Mesendoderm (in vitro differentiated cells): ENCODE measurements at regions not wholly inside any gene's neighbourhood (a gene's known extent, or its start where the extent isn't known, plus 50 kb on each side); places are given as distances from the start of the nearest gene placed in this dataset.

Experiments
- DNase-seq: peaks from one replicate; pipeline ENCODE4 v3.0.0; 2013
- H2AK5ac ChIP-seq: 2 replicates; pipeline ENCODE4 v1.6.1; 2013; ENCODE audit warnings: low read length, inconsistent platforms
- H2BK120ac ChIP-seq: 2 replicates; pipeline ENCODE4 v1.6.1; 2013; ENCODE audit warnings: low read depth, mild to moderate bottlenecking, low read length, moderate library complexity, mixed read lengths
- H2BK15ac ChIP-seq: replicated peaks from 2 replicates; pipeline ENCODE4 v1.6.1; 2013; ENCODE audit warnings: low read depth, mild to moderate bottlenecking, moderate library complexity
- H2BK5ac ChIP-seq: 2 replicates; pipeline ENCODE4 v1.6.1; 2013; ENCODE audit warnings: low read length, inconsistent platforms
- H3K18ac ChIP-seq: 2 replicates; pipeline ENCODE4 v1.6.1; 2013; ENCODE audit warnings: mild to moderate bottlenecking, low read length, mixed read lengths
- H3K23ac ChIP-seq: one replicate; pipeline ENCODE4 v1.6.1; 2013; ENCODE audit warnings: low read length
- H3K27ac ChIP-seq: 2 replicates; pipeline ENCODE4 v1.5.1; 2013; ENCODE audit warnings: low read depth, mild to moderate bottlenecking, inconsistent platforms, low read length, moderate library complexity
- H3K27me3 ChIP-seq: 2 replicates; pipeline ENCODE4 v1.6.1; 2013; ENCODE audit warnings: low read length, control low read depth, mild to moderate bottlenecking, inconsistent platforms; ENCODE audit not compliant: insufficient read depth, poor library complexity
- H3K36me3 ChIP-seq: 2 replicates; pipeline ENCODE4 v1.6.1; 2013; ENCODE audit warnings: low read length, inconsistent platforms; ENCODE audit not compliant: control insufficient read depth, insufficient read depth
- H3K4ac ChIP-seq: one replicate; pipeline ENCODE4 v1.6.1; 2013; ENCODE audit warnings: low read depth, mild to moderate bottlenecking, low read length, moderate library complexity
- H3K4me1 ChIP-seq: 2 replicates; pipeline ENCODE4 v1.6.1; 2013; ENCODE audit warnings: low read depth, low read length, inconsistent platforms; ENCODE audit not compliant: control insufficient read depth
- H3K4me2 ChIP-seq: 2 replicates; pipeline ENCODE4 v1.6.1; 2013; ENCODE audit warnings: low read length
- H3K4me3 ChIP-seq: 2 replicates; pipeline ENCODE4 v1.5.1; 2013; ENCODE audit warnings: mild to moderate bottlenecking, low read length
- H3K56ac ChIP-seq: one replicate; pipeline ENCODE4 v1.6.1; 2013; ENCODE audit warnings: low read length
- H3K79me1 ChIP-seq: 2 replicates; pipeline ENCODE4 v1.6.1; 2013; ENCODE audit warnings: low read length, inconsistent platforms
- H3K79me2 ChIP-seq: 2 replicates; pipeline ENCODE4 v1.6.1; 2013; ENCODE audit warnings: mild to moderate bottlenecking, low read length; ENCODE audit not compliant: control insufficient read depth, insufficient read depth
- H3K9ac ChIP-seq: 2 replicates; pipeline ENCODE4 v1.6.1; 2013; ENCODE audit warnings: low read length, inconsistent platforms
- H4K5ac ChIP-seq: one replicate; pipeline ENCODE4 v1.6.1; 2013; ENCODE audit warnings: low read length
- H4K8ac ChIP-seq: one replicate; pipeline ENCODE4 v1.6.1; 2013; ENCODE audit warnings: low read depth, mild to moderate bottlenecking, control low read depth, low read length, moderate library complexity
- WGBS: extraction: QIAGEN DNeasy Blood & Tissue Kit; methylation state at CpG from one replicate; pipeline ENCODE4 v1.1.7; 2013; ENCODE audit warnings: low lambda C conversion rate, missing lambda C conversion rate; ENCODE audit not compliant: insufficient coverage; ENCODE audit errors: extremely low coverage; 5-methylcytosine and 5-hydroxymethylcytosine counted together

GRCh38 chr6:8546496-8546895 lies 111.2 kb upstream of the SLC35B3 start:
- Histone ChIP-seq H3K4ac (no peak overlapping the region), H2BK5ac (no peak overlapping the region), H3K27ac (no peak overlapping the region), H3K79me2 (no peaks in the 10 kb centered on the region), H3K9ac (no peak overlapping the region), H3K18ac (no peak overlapping the region), H3K4me1 (peaks cover 2% of the 10 kb centered on the region), H4K5ac (no peak overlapping the region), H3K79me1 (no peaks in the 10 kb centered on the region), H3K27me3 (no peaks in the 10 kb centered on the region), H3K4me3 (no peak overlapping the region), H2BK120ac (no peak overlapping the region), H3K23ac (no peak overlapping the region), H3K56ac (no peak overlapping the region), H2BK15ac (no peak overlapping the region), H2AK5ac (no peak overlapping the region), H3K4me2 (no peak overlapping the region), H4K8ac (no peak overlapping the region), H3K36me3 (no peaks in the 10 kb centered on the region)
- peak; percentile 79 for DNase-seq
- WGBS = no CpG with 5 or more reads among the region's 7 CpGs

- no CpG with 5 or more reads among the region's 1 CpG for WGBS
- H3K4ac ChIP-seq = no peak overlapping the region
- H3K79me1 ChIP-seq = no peaks in the 10 kb centered on the region
- no peak overlapping the region for H3K9ac ChIP-seq
- H3K27me3 ChIP-seq = no peaks in the 10 kb centered on the region
- DNase-seq = no peak
- no peak overlapping the region for H3K4me2 ChIP-seq
- H3K4me3 ChIP-seq = no peak overlapping the region
- no peaks in the 10 kb centered on the region for H3K79me2 ChIP-seq
- peaks cover 2% of the 10 kb centered on the region for H3K4me1 ChIP-seq
- H2BK120ac ChIP-seq = no peak overlapping the region
- H2BK5ac ChIP-seq = no peak overlapping the region
- H2AK5ac ChIP-seq = no peak overlapping the region
- H3K18ac ChIP-seq = no peak overlapping the region
- H3K27ac ChIP-seq = no peak overlapping the region
- H4K5ac ChIP-seq = no peak overlapping the region
- H2BK15ac ChIP-seq = no peak overlapping the region
- H3K56ac ChIP-seq = no peak overlapping the region
- no peak overlapping the region for H3K23ac ChIP-seq
- H4K8ac ChIP-seq = no peak overlapping the region
- H3K36me3 ChIP-seq = no peaks in the 10 kb centered on the region
Measured at GRCh38 chr6:8545336-8545735, 110.0 kb upstream of the SLC35B3 start.

GRCh38 chr6:8543714-8544113 lies 108.4 kb upstream of the SLC35B3 start:
- Histone ChIP-seq H3K27ac (no peak overlapping the region), H3K18ac (no peak overlapping the region), H4K8ac (no peak overlapping the region), H3K79me2 (no peaks in the 10 kb centered on the region), H3K36me3 (no peaks in the 10 kb centered on the region), H3K4ac (no peak overlapping the region), H2BK5ac (no peak overlapping the region), H3K9ac (no peak overlapping the region), H3K4me3 (no peak overlapping the region), H3K4me1 (peaks cover 2% of the 10 kb centered on the region), H2AK5ac (no peak overlapping the region), H3K23ac (no peak overlapping the region), H2BK15ac (no peak overlapping the region), H3K56ac (no peak overlapping the region), H3K27me3 (no peaks in the 10 kb centered on the region), H4K5ac (no peak overlapping the region), H3K79me1 (no peaks in the 10 kb centered on the region), H3K4me2 (no peak overlapping the region), H2BK120ac (no peak overlapping the region)
- WGBS = no CpG with 5 or more reads among the region's 4 CpGs
- DNase-seq = no peak

GRCh38 chr6:8539453-8539852 lies 104.1 kb upstream of the SLC35B3 start:
- Histone ChIP-seq H3K4me1 (no peaks in the 10 kb centered on the region), H3K36me3 (no peaks in the 10 kb centered on the region), H3K79me2 (no peaks in the 10 kb centered on the region), H3K56ac (no peak overlapping the region), H3K4me3 (no peak overlapping the region), H2BK120ac (no peak overlapping the region), H2BK15ac (no peak overlapping the region), H2BK5ac (no peak overlapping the region), H4K8ac (no peak overlapping the region), H3K79me1 (no peaks in the 10 kb centered on the region), H3K9ac (no peak overlapping the region), H3K4me2 (no peak overlapping the region), H3K23ac (no peak overlapping the region), H4K5ac (no peak overlapping the region), H3K27ac (no peak overlapping the region), H3K18ac (no peak overlapping the region), H3K4ac (no peak overlapping the region), H3K27me3 (no peaks in the 10 kb centered on the region), H2AK5ac (no peak overlapping the region)
- peak; percentile 40 for DNase-seq

GRCh38 chr6:8536122-8536521 lies 100.8 kb upstream of the SLC35B3 start:
- Histone ChIP-seq H3K36me3 (no peaks in the 10 kb centered on the region), H2BK15ac (no peak overlapping the region), H3K79me2 (no peaks in the 10 kb centered on the region), H4K8ac (no peak overlapping the region), H3K27ac (no peak overlapping the region), H3K4me3 (no peak overlapping the region), H4K5ac (no peak overlapping the region), H3K23ac (no peak overlapping the region), H3K79me1 (no peaks in the 10 kb centered on the region), H2BK5ac (no peak overlapping the region), H3K4me2 (no peak overlapping the region), H2AK5ac (no peak overlapping the region), H3K9ac (no peak overlapping the region), H3K18ac (no peak overlapping the region), H3K4me1 (no peaks in the 10 kb centered on the region), H3K56ac (no peak overlapping the region), H2BK120ac (no peak overlapping the region), H3K4ac (no peak overlapping the region), H3K27me3 (no peaks in the 10 kb centered on the region)
- no peak for DNase-seq
- no CpG with 5 or more reads among the region's 3 CpGs for WGBS

GRCh38 chr6:8535519-8535918 lies 100.2 kb upstream of the SLC35B3 start:
- H3K23ac ChIP-seq = no peak overlapping the region
- no peak overlapping the region for H2BK120ac ChIP-seq
- no peak overlapping the region for H3K4ac ChIP-seq
- H2AK5ac ChIP-seq = no peak overlapping the region
- no peak overlapping the region for H2BK5ac ChIP-seq
- H3K27ac ChIP-seq = no peak overlapping the region
- no peak overlapping the region for H3K4me2 ChIP-seq
- no peaks in the 10 kb centered on the region for H3K79me1 ChIP-seq
- no peak overlapping the region for H4K5ac ChIP-seq
- no peak overlapping the region for H3K9ac ChIP-seq
- H3K27me3 ChIP-seq = no peaks in the 10 kb centered on the region
- H3K56ac ChIP-seq = no peak overlapping the region
- no peak overlapping the region for H2BK15ac ChIP-seq
- no peak for DNase-seq
- H3K4me3 ChIP-seq = no peak overlapping the region
- no CpG with 5 or more reads among the region's 3 CpGs for WGBS
- no peak overlapping the region for H3K18ac ChIP-seq
- no peaks in the 10 kb centered on the region for H3K36me3 ChIP-seq
- H4K8ac ChIP-seq = no peak overlapping the region
- H3K79me2 ChIP-seq = no peaks in the 10 kb centered on the region
- no peaks in the 10 kb centered on the region for H3K4me1 ChIP-seq
